ENCODE measurements at regions not wholly inside any gene's neighbourhood (a gene's known extent, or its start where the extent isn't known, plus 50 kb on each side); places are given as distances from the start of the nearest gene placed in this dataset.

DNA sequence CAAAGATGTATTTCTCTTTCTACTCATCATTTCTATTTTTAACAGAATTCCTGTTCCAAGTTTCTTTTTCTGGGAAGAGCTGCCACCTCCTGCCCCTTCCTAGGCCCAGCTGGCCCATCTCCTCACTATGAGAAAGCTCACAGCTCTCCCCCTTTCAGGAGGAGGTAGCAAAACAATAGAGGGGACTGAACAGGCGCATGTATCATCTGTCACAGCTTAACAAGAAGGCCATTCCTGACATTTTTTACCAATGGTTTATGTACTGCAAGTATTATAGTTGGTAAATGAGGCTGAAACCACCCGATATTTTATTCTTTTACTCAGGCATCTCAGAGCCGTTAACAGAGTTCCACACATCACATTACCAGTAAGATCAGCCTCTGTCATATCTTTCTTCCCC lies 103.7 kb upstream of the MTHFD1L start:
- ChIA-PET CTCF (no interaction called here), POLR2A (ENCODE audit: unreplicated experiment) (no interaction called here)
- Histone ChIP-seq H3K4me3 (no peak overlapping the region), H3K4me1 (replicated peaks; ENCODE audit: insufficient read depth) (peaks cover under 1% of the 10 kb centered on the region), H3K4me2 (no peak overlapping the region), H4K20me1 (ENCODE audit: insufficient read depth) (no peaks in the 10 kb centered on the region), H3K79me2 (ENCODE audit: low read depth) (no peaks in the 10 kb centered on the region), H3K9me2 (ENCODE audit: insufficient read depth) (no peaks in the 10 kb centered on the region), H3K27me3 (ENCODE audit: insufficient read depth, low read depth) (no peaks in the 10 kb centered on the region), H3K27ac (no peak overlapping the region), H2AFZ (no peak overlapping the region), H3K9me3 (ENCODE audit: insufficient read depth, low read depth) (no peaks in the 10 kb centered on the region), H3K36me3 (ENCODE audit: low read depth) (no peaks in the 10 kb centered on the region), H3F3A (ENCODE audit: insufficient read depth, low read depth) (no peaks in the 10 kb centered on the region)
- intact Hi-C loops (cut with micrococcal nuclease; ENCODE audit: unreplicated experiment): no loop called here
- no TSS peak for BruUV-seq (replicated peaks)
- DNase-seq: no peak
- TF ChIP-seq EZH2 (IDR thresholded peaks at IDR 0.05; ENCODE audit: low read depth): no peak
- TF ChIP-seq, protein P1, sequence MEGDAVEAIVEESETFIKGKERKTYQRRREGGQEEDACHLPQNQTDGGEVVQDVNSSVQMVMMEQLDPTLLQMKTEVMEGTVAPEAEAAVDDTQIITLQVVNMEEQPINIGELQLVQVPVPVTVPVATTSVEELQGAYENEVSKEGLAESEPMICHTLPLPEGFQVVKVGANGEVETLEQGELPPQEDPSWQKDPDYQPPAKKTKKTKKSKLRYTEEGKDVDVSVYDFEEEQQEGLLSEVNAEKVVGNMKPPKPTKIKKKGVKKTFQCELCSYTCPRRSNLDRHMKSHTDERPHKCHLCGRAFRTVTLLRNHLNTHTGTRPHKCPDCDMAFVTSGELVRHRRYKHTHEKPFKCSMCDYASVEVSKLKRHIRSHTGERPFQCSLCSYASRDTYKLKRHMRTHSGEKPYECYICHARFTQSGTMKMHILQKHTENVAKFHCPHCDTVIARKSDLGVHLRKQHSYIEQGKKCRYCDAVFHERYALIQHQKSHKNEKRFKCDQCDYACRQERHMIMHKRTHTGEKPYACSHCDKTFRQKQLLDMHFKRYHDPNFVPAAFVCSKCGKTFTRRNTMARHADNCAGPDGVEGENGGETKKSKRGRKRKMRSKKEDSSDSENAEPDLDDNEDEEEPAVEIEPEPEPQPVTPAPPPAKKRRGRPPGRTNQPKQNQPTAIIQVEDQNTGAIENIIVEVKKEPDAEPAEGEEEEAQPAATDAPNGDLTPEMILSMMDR (conservative IDR thresholded peaks at IDR 0.05): no peak

DNA sequence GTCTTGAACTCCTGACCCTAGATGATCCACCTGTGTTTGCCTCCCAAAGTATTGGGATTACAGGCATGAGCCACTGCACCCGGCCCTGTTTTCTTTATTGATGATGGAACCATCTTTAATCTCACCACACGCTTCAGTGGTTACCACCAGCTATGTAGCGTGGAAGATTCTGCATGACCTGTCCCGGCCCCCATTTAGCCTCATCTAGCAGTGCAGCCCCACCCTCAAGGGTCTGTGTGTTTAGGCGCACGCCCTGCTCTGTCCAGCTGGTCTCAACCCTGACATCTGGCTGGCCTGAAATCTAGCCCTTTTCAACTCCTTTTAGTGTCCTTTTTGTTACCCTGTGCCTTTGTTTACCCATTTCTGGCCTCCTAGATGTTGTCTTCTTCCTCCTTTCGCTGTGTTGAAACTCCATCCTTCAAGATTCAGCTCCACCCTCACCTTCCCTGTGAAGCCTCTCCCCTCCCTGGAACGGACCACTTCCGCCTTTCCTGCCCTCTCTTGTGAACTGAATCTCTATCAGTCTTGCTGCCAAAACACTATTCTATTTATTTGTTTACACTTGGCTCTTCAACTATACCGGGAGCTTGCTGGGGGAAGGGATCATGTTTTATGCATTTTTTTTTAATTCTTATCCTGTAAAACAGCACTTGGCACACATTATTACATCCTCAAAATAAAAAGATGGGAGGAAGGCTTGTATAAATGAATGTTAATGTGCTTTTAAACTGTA lies 101.0 kb upstream of the MTHFD1L start:
- no peak overlapping the region for H3K4me2 ChIP-seq
- no peaks in the 10 kb centered on the region for H3K9me3 ChIP-seq (ENCODE audit: insufficient read depth, low read depth)
- TF ChIP-seq, protein P1 (conservative IDR thresholded peaks at IDR 0.05): no peak
- TF ChIP-seq EZH2 (IDR thresholded peaks at IDR 0.05; ENCODE audit: low read depth): no peak
- ChIA-PET CTCF (no interaction called here), POLR2A (ENCODE audit: unreplicated experiment) (no interaction called here)
- no peak for DNase-seq
- no peaks in the 10 kb centered on the region for H3K79me2 ChIP-seq (ENCODE audit: low read depth)
- H4K20me1 ChIP-seq (ENCODE audit: insufficient read depth): no peaks in the 10 kb centered on the region
- H3K27ac ChIP-seq: no peak overlapping the region
- H3K27me3 ChIP-seq (ENCODE audit: insufficient read depth, low read depth): no peaks in the 10 kb centered on the region
- H2AFZ ChIP-seq: no peak overlapping the region
- no peaks in the 10 kb centered on the region for H3K4me1 ChIP-seq (replicated peaks; ENCODE audit: insufficient read depth)
- no peaks in the 10 kb centered on the region for H3K36me3 ChIP-seq (ENCODE audit: low read depth)
- intact Hi-C loops (cut with micrococcal nuclease; ENCODE audit: unreplicated experiment): no loop called here
- H3K4me3 ChIP-seq: no peak overlapping the region
- H3F3A ChIP-seq (ENCODE audit: insufficient read depth, low read depth): no peaks in the 10 kb centered on the region
- H3K9me2 ChIP-seq (ENCODE audit: insufficient read depth): no peaks in the 10 kb centered on the region
- BruUV-seq (replicated peaks): no TSS peak

DNA sequence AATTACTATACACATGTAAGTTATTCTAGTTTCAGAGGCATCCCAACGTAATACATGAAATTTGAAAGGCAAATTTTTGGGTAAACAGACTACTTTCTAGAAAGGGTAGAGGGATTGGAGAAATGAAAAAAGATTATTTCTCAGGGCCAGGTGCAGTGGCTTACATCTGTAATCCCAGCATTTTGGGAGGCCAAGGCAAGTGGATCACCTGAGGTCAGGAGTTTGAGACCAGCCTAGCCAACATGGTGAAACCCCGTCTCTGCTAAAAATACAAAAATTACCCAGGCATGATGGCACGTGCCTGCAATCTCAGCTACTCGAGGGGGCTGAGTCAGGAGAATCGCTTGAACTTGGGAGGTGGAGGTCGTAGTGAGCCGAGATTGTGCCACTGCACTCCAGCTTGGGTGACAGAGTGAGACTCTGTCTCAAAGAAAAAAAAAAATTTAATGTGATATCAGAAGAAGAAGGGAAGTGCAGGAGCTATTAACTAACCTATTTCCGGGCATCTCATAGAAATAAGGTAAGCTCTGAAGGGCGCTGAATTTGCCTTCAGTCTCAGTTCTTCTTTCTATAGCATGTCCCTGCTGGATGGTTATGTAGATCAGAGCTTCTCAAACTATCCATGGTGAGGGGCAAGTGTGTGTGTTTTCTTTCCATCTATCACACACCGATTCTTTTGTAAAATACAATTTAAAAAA lies 100.3 kb upstream of the MTHFD1L start:
- no peak for DNase-seq
- no peaks in the 10 kb centered on the region for H3K9me3 ChIP-seq (ENCODE audit: insufficient read depth, low read depth)
- no peak overlapping the region for H3K4me3 ChIP-seq
- ChIA-PET CTCF (no interaction called here), POLR2A (ENCODE audit: unreplicated experiment) (no interaction called here)
- no peaks in the 10 kb centered on the region for H4K20me1 ChIP-seq (ENCODE audit: insufficient read depth)
- no peak overlapping the region for H3K27ac ChIP-seq
- no peaks in the 10 kb centered on the region for H3K36me3 ChIP-seq (ENCODE audit: low read depth)
- H3K4me1 ChIP-seq (replicated peaks; ENCODE audit: insufficient read depth): no peaks in the 10 kb centered on the region
- no peaks in the 10 kb centered on the region for H3K27me3 ChIP-seq (ENCODE audit: insufficient read depth, low read depth)
- no peaks in the 10 kb centered on the region for H3K9me2 ChIP-seq (ENCODE audit: insufficient read depth)
- no peaks in the 10 kb centered on the region for H3K79me2 ChIP-seq (ENCODE audit: low read depth)
- H3K4me2 ChIP-seq: no peak overlapping the region
- no peaks in the 10 kb centered on the region for H3F3A ChIP-seq (ENCODE audit: insufficient read depth, low read depth)
- no peak overlapping the region for H2AFZ ChIP-seq
- BruUV-seq (replicated peaks): no TSS peak
- TF ChIP-seq EZH2 (IDR thresholded peaks at IDR 0.05; ENCODE audit: low read depth): no peak
- TF ChIP-seq, protein P1 (conservative IDR thresholded peaks at IDR 0.05): no peak
- intact Hi-C loops (cut with micrococcal nuclease; ENCODE audit: unreplicated experiment): no loop called here

Data from PC-9 (cell line).